ENCODE measurements at regions not wholly inside any gene's neighbourhood (a gene's known extent, or its start where the extent isn't known, plus 50 kb on each side); places are given as distances from the start of the nearest gene placed in this dataset.

- no peak for TF ChIP-seq CTCF (conservative IDR thresholded peaks at IDR 0.05)
- TF ChIP-seq EZH2 (IDR thresholded peaks at IDR 0.05; ENCODE audit: low read depth) = no peak
- H3K4me2 ChIP-seq = no peak overlapping the region
- ChIA-PET POLR2A (ENCODE audit: unreplicated experiment) (no interaction called here), CTCF (no interaction called here)
- H3K27me3 ChIP-seq (ENCODE audit: insufficient read depth, low read depth) = no peaks in the 10 kb centered on the region
- H3F3A ChIP-seq (ENCODE audit: insufficient read depth, low read depth) = no peaks in the 10 kb centered on the region
- intact Hi-C loops (cut with micrococcal nuclease; ENCODE audit: unreplicated experiment) = no loop called here
- no peak overlapping the region for H2AFZ ChIP-seq
- H4K20me1 ChIP-seq (ENCODE audit: insufficient read depth) = no peaks in the 10 kb centered on the region
- H3K4me1 ChIP-seq (replicated peaks; ENCODE audit: insufficient read depth) = no peaks in the 10 kb centered on the region
- no peaks in the 10 kb centered on the region for H3K9me3 ChIP-seq (ENCODE audit: insufficient read depth, low read depth)
- H3K9me2 ChIP-seq (ENCODE audit: insufficient read depth) = peaks cover 4% of the 10 kb centered on the region; the same call in 1 of the 2 replicates
- H3K4me3 ChIP-seq = no peak overlapping the region
- no peaks in the 10 kb centered on the region for H3K36me3 ChIP-seq (ENCODE audit: low read depth)
- BruUV-seq (replicated peaks) = no TSS peak
- no peak for DNase-seq
- no peak overlapping the region for H3K27ac ChIP-seq
- no peaks in the 10 kb centered on the region for H3K79me2 ChIP-seq (ENCODE audit: low read depth)
These were observed 852.4 kb upstream of the MDGA2 start for GRCh38 chr14:48527832-48528231.

- H3K27ac ChIP-seq = no peak overlapping the region
- peaks cover 4% of the 10 kb centered on the region; the same call in 1 of the 2 replicates for H3K9me2 ChIP-seq (ENCODE audit: insufficient read depth)
- no peaks in the 10 kb centered on the region for H3K9me3 ChIP-seq (ENCODE audit: insufficient read depth, low read depth)
- no peaks in the 10 kb centered on the region for H3K79me2 ChIP-seq (ENCODE audit: low read depth)
- no peaks in the 10 kb centered on the region for H4K20me1 ChIP-seq (ENCODE audit: insufficient read depth)
- H2AFZ ChIP-seq = no peak overlapping the region
- TF ChIP-seq CTCF (conservative IDR thresholded peaks at IDR 0.05) (no peak), EZH2 (IDR thresholded peaks at IDR 0.05; ENCODE audit: low read depth) (no peak)
- H3K36me3 ChIP-seq (ENCODE audit: low read depth) = no peaks in the 10 kb centered on the region
- no peak overlapping the region for H3K4me3 ChIP-seq
- H3K27me3 ChIP-seq (ENCODE audit: insufficient read depth, low read depth) = no peaks in the 10 kb centered on the region
- no peak overlapping the region for H3K4me2 ChIP-seq
- H3K4me1 ChIP-seq (replicated peaks; ENCODE audit: insufficient read depth) = no peaks in the 10 kb centered on the region
- ChIA-PET POLR2A (ENCODE audit: unreplicated experiment) (no interaction called here), CTCF (no interaction called here)
- intact Hi-C loops (cut with micrococcal nuclease; ENCODE audit: unreplicated experiment) = no loop called here
- H3F3A ChIP-seq (ENCODE audit: insufficient read depth, low read depth) = no peaks in the 10 kb centered on the region
- no peak for DNase-seq
- no TSS peak for BruUV-seq (replicated peaks)
These were observed 850.9 kb upstream of the MDGA2 start for GRCh38 chr14:48526307-48526706.

GRCh38 chr14:48504921-48505320, 829.5 kb upstream of the MDGA2 start:
- POLR2A ChIA-PET (ENCODE audit: unreplicated experiment) = no interaction called here
- Histone ChIP-seq H3K36me3 (ENCODE audit: low read depth) (no peaks in the 10 kb centered on the region), H3K79me2 (ENCODE audit: low read depth) (no peaks in the 10 kb centered on the region), H2AFZ (no peak overlapping the region), H3K9me3 (ENCODE audit: insufficient read depth, low read depth) (no peaks in the 10 kb centered on the region), H3K4me3 (no peak overlapping the region), H3F3A (ENCODE audit: insufficient read depth, low read depth) (no peaks in the 10 kb centered on the region), H3K27ac (no peak overlapping the region), H4K20me1 (ENCODE audit: insufficient read depth) (no peaks in the 10 kb centered on the region; the same call in 1 of the 2 replicates), H3K9me2 (ENCODE audit: insufficient read depth) (no peaks in the 10 kb centered on the region; the same call in 1 of the 2 replicates), H3K4me2 (no peak overlapping the region), H3K27me3 (ENCODE audit: insufficient read depth, low read depth) (no peaks in the 10 kb centered on the region), H3K4me1 (replicated peaks; ENCODE audit: insufficient read depth) (no peaks in the 10 kb centered on the region)
- no TSS peak for BruUV-seq (replicated peaks)
- no peak for DNase-seq
- intact Hi-C loops (cut with micrococcal nuclease; ENCODE audit: unreplicated experiment) = no loop called here
- CTCF ChIA-PET = no interaction called here
- TF ChIP-seq CTCF (conservative IDR thresholded peaks at IDR 0.05) (no peak), EZH2 (IDR thresholded peaks at IDR 0.05; ENCODE audit: low read depth) (no peak)

All from PC-9 (cell line).